ENCODE measurements at regions not wholly inside any gene's neighbourhood (a gene's known extent, or its start where the extent isn't known, plus 50 kb on each side); places are given as distances from the start of the nearest gene placed in this dataset.

DNA sequence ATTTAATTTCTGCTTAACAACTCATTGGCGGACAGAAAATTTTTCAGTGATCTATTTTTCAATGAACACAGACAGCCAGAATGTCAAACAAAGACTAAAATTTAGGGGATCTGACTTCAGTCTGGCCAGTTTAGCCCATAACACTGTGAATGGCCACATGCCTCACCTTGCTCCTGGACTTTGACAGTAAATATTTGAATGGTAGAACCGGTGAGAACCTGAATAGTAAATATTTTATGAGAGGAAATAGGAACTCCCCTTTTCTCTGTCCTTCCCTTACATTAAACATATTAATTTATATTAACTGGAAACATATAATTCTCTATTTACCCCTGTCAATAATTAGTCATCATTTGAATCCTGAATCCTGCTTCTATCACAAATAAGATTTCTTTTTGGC, 942.1 kb downstream of the KCNJ2 start:
- no peak overlapping the region for H3K9ac ChIP-seq (ENCODE audit: low read length)
- no peak overlapping the region for H3K27ac ChIP-seq (ENCODE audit: low read depth, low read length, poor library complexity, severe bottlenecking)
- no peaks in the 10 kb centered on the region for H3K4me1 ChIP-seq (ENCODE audit: insufficient read depth, low read length, severe bottlenecking)
- no peaks in the 10 kb centered on the region for H3K36me3 ChIP-seq (ENCODE audit: insufficient read depth, low read length)
- no peaks in the 10 kb centered on the region for H3K9me2 ChIP-seq (ENCODE audit: low read depth, low read length)
- H3F3A ChIP-seq (ENCODE audit: insufficient read depth, low read length) = no peaks in the 10 kb centered on the region
- H3K79me2 ChIP-seq (ENCODE audit: insufficient read depth, low read length) = no peaks in the 10 kb centered on the region
- no peak overlapping the region for H3K4me3 ChIP-seq (ENCODE audit: low read depth, low read length, poor library complexity, severe bottlenecking)
- no peaks in the 10 kb centered on the region for H3K9me3 ChIP-seq (ENCODE audit: low read length)
- no peak overlapping the region for H2AFZ ChIP-seq (ENCODE audit: low read length)
- TF ChIP-seq, protein P1, sequence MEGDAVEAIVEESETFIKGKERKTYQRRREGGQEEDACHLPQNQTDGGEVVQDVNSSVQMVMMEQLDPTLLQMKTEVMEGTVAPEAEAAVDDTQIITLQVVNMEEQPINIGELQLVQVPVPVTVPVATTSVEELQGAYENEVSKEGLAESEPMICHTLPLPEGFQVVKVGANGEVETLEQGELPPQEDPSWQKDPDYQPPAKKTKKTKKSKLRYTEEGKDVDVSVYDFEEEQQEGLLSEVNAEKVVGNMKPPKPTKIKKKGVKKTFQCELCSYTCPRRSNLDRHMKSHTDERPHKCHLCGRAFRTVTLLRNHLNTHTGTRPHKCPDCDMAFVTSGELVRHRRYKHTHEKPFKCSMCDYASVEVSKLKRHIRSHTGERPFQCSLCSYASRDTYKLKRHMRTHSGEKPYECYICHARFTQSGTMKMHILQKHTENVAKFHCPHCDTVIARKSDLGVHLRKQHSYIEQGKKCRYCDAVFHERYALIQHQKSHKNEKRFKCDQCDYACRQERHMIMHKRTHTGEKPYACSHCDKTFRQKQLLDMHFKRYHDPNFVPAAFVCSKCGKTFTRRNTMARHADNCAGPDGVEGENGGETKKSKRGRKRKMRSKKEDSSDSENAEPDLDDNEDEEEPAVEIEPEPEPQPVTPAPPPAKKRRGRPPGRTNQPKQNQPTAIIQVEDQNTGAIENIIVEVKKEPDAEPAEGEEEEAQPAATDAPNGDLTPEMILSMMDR (IDR thresholded peaks at IDR 0.05; ENCODE audit: low read length) = no peak
- TF ChIP-seq EZH2 (IDR thresholded peaks at IDR 0.05; ENCODE audit: borderline replicate concordance, low read length) = no peak
- no peaks in the 10 kb centered on the region for H3K27me3 ChIP-seq (ENCODE audit: insufficient read depth, low read length)
- no peak overlapping the region for H3K4me2 ChIP-seq (ENCODE audit: low read length)
- H4K20me1 ChIP-seq (ENCODE audit: insufficient read depth, low read length) = no peaks in the 10 kb centered on the region

DNA sequence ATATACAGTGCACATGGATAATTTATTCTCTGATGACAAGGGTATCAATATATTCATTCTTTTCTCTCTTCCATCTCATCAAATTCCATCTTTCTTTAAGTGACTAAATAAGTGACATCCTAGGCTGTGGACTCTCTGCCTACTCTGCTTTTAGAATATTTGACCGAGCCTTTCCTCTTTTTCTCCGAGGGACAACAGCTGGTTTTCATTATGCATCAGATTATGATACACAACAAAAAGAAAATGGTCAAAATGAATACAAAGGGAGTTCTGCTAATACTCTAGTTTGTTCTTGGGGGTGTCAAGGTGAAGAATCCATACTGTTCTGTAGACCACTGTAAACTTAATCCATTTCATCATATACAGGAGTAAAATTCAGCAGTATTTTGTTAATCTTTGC, 942.6 kb downstream of the KCNJ2 start:
- no peaks in the 10 kb centered on the region for H3K9me3 ChIP-seq (ENCODE audit: low read length)
- H2AFZ ChIP-seq (ENCODE audit: low read length) = no peak overlapping the region
- no peaks in the 10 kb centered on the region for H4K20me1 ChIP-seq (ENCODE audit: insufficient read depth, low read length)
- H3K4me3 ChIP-seq (ENCODE audit: low read depth, low read length, poor library complexity, severe bottlenecking) = no peak overlapping the region
- TF ChIP-seq, protein P1 (IDR thresholded peaks at IDR 0.05; ENCODE audit: low read length) = no peak
- no peak for TF ChIP-seq EZH2 (IDR thresholded peaks at IDR 0.05; ENCODE audit: borderline replicate concordance, low read length)
- no peak overlapping the region for H3K9ac ChIP-seq (ENCODE audit: low read length)
- no peaks in the 10 kb centered on the region for H3K9me2 ChIP-seq (ENCODE audit: low read depth, low read length)
- H3K27ac ChIP-seq (ENCODE audit: low read depth, low read length, poor library complexity, severe bottlenecking) = no peak overlapping the region
- no peaks in the 10 kb centered on the region for H3K4me1 ChIP-seq (ENCODE audit: insufficient read depth, low read length, severe bottlenecking)
- H3F3A ChIP-seq (ENCODE audit: insufficient read depth, low read length) = no peaks in the 10 kb centered on the region
- no peak overlapping the region for H3K4me2 ChIP-seq (ENCODE audit: low read length)
- no peaks in the 10 kb centered on the region for H3K79me2 ChIP-seq (ENCODE audit: insufficient read depth, low read length)
- no peaks in the 10 kb centered on the region for H3K36me3 ChIP-seq (ENCODE audit: insufficient read depth, low read length)
- no peaks in the 10 kb centered on the region for H3K27me3 ChIP-seq (ENCODE audit: insufficient read depth, low read length)

- no peaks in the 10 kb centered on the region for H3K4me1 ChIP-seq (ENCODE audit: insufficient read depth, low read length, severe bottlenecking)
- H3K27ac ChIP-seq (ENCODE audit: low read depth, low read length, poor library complexity, severe bottlenecking) = no peak overlapping the region
- H3K36me3 ChIP-seq (ENCODE audit: insufficient read depth, low read length) = no peaks in the 10 kb centered on the region
- H3K27me3 ChIP-seq (ENCODE audit: insufficient read depth, low read length) = no peaks in the 10 kb centered on the region
- H3K9ac ChIP-seq (ENCODE audit: low read length) = no peak overlapping the region
- no peaks in the 10 kb centered on the region for H3K9me3 ChIP-seq (ENCODE audit: low read length)
- H3K4me3 ChIP-seq (ENCODE audit: low read depth, low read length, poor library complexity, severe bottlenecking) = no peak overlapping the region
- no peaks in the 10 kb centered on the region for H3F3A ChIP-seq (ENCODE audit: insufficient read depth, low read length)
- H3K9me2 ChIP-seq (ENCODE audit: low read depth, low read length) = no peaks in the 10 kb centered on the region
- TF ChIP-seq, protein P1 (IDR thresholded peaks at IDR 0.05; ENCODE audit: low read length) = no peak
- no peak for TF ChIP-seq EZH2 (IDR thresholded peaks at IDR 0.05; ENCODE audit: borderline replicate concordance, low read length)
- H2AFZ ChIP-seq (ENCODE audit: low read length) = no peak overlapping the region
- H3K79me2 ChIP-seq (ENCODE audit: insufficient read depth, low read length) = no peaks in the 10 kb centered on the region
- no peak overlapping the region for H3K4me2 ChIP-seq (ENCODE audit: low read length)
- no peaks in the 10 kb centered on the region for H4K20me1 ChIP-seq (ENCODE audit: insufficient read depth, low read length)
Observed at GRCh38 chr17:71113347-71113746, 944.0 kb downstream of the KCNJ2 start.

All from OCI-LY1 (cell line).